Vagina (tissue), 2 donors: ENCODE measurements at regions not wholly inside any gene's neighbourhood (a gene's known extent, or its start where the extent isn't known, plus 50 kb on each side); places are given as distances from the start of the nearest gene placed in this dataset.

ENCODE experiments used
- CTCF ChIP-seq, 3 experiments: fragments of 450-650 bp in 2 of 3; fragments of 200-600 bp in 1 of 3; sonication (generic) in 1 of 3; IDR thresholded peaks; one replicate each; pipeline ENCODE4 v1.5.1; 2017 to 2019; ENCODE audit warnings: antibody characterized with exemption in 3 of 3, mild to moderate bottlenecking in 2 of 3, moderate library complexity in 2 of 3
- POLR2A ChIP-seq, 2 donors: fragments of 450-650 bp; IDR thresholded peaks; one replicate each; pipeline ENCODE4 v1.6.1; 2017; ENCODE audit warnings: antibody characterized with exemption in 2 of 2, mild to moderate bottlenecking in 2 of 2, moderate library complexity in 2 of 2

GRCh38 chr4:31737419-31737818 is 1017.2 kb downstream of the PCDH7 start:
- TF ChIP-seq POLR2A (IDR thresholded peaks at IDR 0.05): no peak
- no peak for TF ChIP-seq CTCF (IDR thresholded peaks at IDR 0.05)
